NCI-H2081 treated with DMSO at 0.1 percent for 48 hours (cell line): ENCODE measurements at regions not wholly inside any gene's neighbourhood (a gene's known extent, or its start where the extent isn't known, plus 50 kb on each side); places are given as distances from the start of the nearest gene placed in this dataset.
"Not testable (repeated sequence)": the region's sequence is repeated elsewhere in the genome, so short reads cannot be mapped to it uniquely, and the experiment has no call there.

Source experiments
- DNase-seq: peaks from one replicate; lab custom pipeline; 2025; lab: John Stamatoyannopoulos, UW

- no peak for DNase-seq
Observed at GRCh38 chrX:137646472-137646871, 80.5 kb downstream of the ZIC3 start.

GRCh38 chrX:137651647-137652046 is 85.7 kb downstream of the ZIC3 start:
- DNase-seq: no peak

- no peak for DNase-seq
Observed at GRCh38 chrX:137652086-137652485, 86.2 kb downstream of the ZIC3 start.

- no peak for DNase-seq
Observed at GRCh38 chrX:137654481-137654880, 88.6 kb downstream of the ZIC3 start.

- no peak for DNase-seq
Observed at GRCh38 chrX:137667776-137668175, 101.8 kb downstream of the ZIC3 start.

- no peak for DNase-seq
Observed at GRCh38 chrX:137684591-137684990, 118.7 kb downstream of the ZIC3 start.

GRCh38 chrX:137695417-137695816 is 129.5 kb downstream of the ZIC3 start:
- DNase-seq: no peak

GRCh38 chrX:137707348-137707747 is 141.4 kb downstream of the ZIC3 start:
- DNase-seq: no peak

- DNase-seq: no peak
Observed at GRCh38 chrX:137742846-137743245, 176.9 kb downstream of the ZIC3 start.

- DNase-seq: no peak
Observed at GRCh38 chrX:137743414-137743813, 177.5 kb downstream of the ZIC3 start.

GRCh38 chrX:137746289-137746688 is 180.4 kb downstream of the ZIC3 start:
- no peak for DNase-seq

- DNase-seq: no peak
Observed at GRCh38 chrX:137747244-137748043, 181.5 kb downstream of the ZIC3 start.

GRCh38 chrX:137748827-137749226 is 182.9 kb downstream of the ZIC3 start:
- DNase-seq: no peak

- DNase-seq: no peak
Observed at GRCh38 chrX:137749246-137749645, 183.3 kb downstream of the ZIC3 start.

GRCh38 chrX:137771537-137771936 is 205.6 kb downstream of the ZIC3 start:
- no peak for DNase-seq

GRCh38 chrX:137792214-137792613 is 226.3 kb downstream of the ZIC3 start:
- no peak for DNase-seq

GRCh38 chrX:137797926-137798325 is 232.0 kb downstream of the ZIC3 start:
- not testable (repeated sequence) for DNase-seq

- DNase-seq: no peak
Observed at GRCh38 chrX:137823257-137823656, 257.3 kb downstream of the ZIC3 start.

GRCh38 chrX:137847376-137847775 is 281.4 kb downstream of the ZIC3 start:
- DNase-seq: no peak

- DNase-seq: no peak
Observed at GRCh38 chrX:137848266-137848905, 282.5 kb downstream of the ZIC3 start.

- DNase-seq: no peak
Observed at GRCh38 chrX:137852502-137852901, 286.6 kb downstream of the ZIC3 start.

- no peak for DNase-seq
Observed at GRCh38 chrX:137855490-137855889, 289.6 kb downstream of the ZIC3 start.

- no peak for DNase-seq
Observed at GRCh38 chrX:137858106-137858505, 292.2 kb downstream of the ZIC3 start.

- no peak for DNase-seq
Observed at GRCh38 chrX:137878401-137878800, 312.5 kb downstream of the ZIC3 start.
